GM12878 (cell line): ENCODE measurements at regions not wholly inside any gene's neighbourhood (a gene's known extent, or its start where the extent isn't known, plus 50 kb on each side); places are given as distances from the start of the nearest gene placed in this dataset.
A peak's percentile ranks its signal among the peaks of the same experiment; 100 is the strongest.

Experiments used
- ATF7 ChIP-seq: fragments of 450-650 bp; IDR thresholded peaks from 2 replicates; pipeline ENCODE4 v1.6.1; 2016; ENCODE audit warnings: low read depth, mild to moderate bottlenecking
- BCL3 ChIP-seq: IDR thresholded peaks from 2 replicates; pipeline ENCODE4 v1.6.1; 2011; ENCODE audit warnings: borderline replicate concordance, low read depth, mild to moderate bottlenecking, moderate library complexity, low read length; ENCODE audit not compliant: insufficient read depth, poor library complexity, severe bottlenecking
- CBFB ChIP-seq: IDR thresholded peaks from 2 replicates; pipeline ENCODE4 v1.6.1; 2016; ENCODE audit warnings: antibody characterized with exemption, low read depth
- CBX3 ChIP-seq: fragments of 200-600 bp; sonication (generic); IDR thresholded peaks from 2 replicates; pipeline ENCODE4 v1.6.1; 2016; ENCODE audit warnings: low read depth, borderline replicate concordance
- DPF2 ChIP-seq: fragments of 450-650 bp; IDR thresholded peaks from 2 replicates; pipeline ENCODE4 v1.6.1; 2017; ENCODE audit warnings: mild to moderate bottlenecking
- EED ChIP-seq: sonication (generic); IDR thresholded peaks from 2 replicates; pipeline ENCODE4 v1.6.1; 2016; ENCODE audit warnings: antibody characterized with exemption, low read depth
- EGR1 ChIP-seq, 2 experiments: IDR thresholded peaks; 1 replicate in 1 of 2; 2 replicates in 1 of 2; pipeline ENCODE4 v1.6.1; 2011 to 2012; ENCODE audit warnings: low read depth in 2 of 2, low read length in 2 of 2, borderline replicate concordance in 1 of 2, mild to moderate bottlenecking in 1 of 2, moderate library complexity in 1 of 2
- EZH2 ChIP-seq: IDR thresholded peaks from 2 replicates; pipeline ENCODE4 v1.6.1; 2012; ENCODE audit warnings: low read depth, mild to moderate bottlenecking, control low read depth, inconsistent platforms, low read length, borderline replicate concordance; ENCODE audit not compliant: control insufficient read depth
- IKZF1 ChIP-seq: fragments of 450-650 bp; conservative IDR thresholded peaks from 2 replicates; pipeline ENCODE4 v1.6.1; 2017; ENCODE audit warnings: antibody characterized with exemption, mild to moderate bottlenecking
- IRF3 ChIP-seq: fragments of 450-650 bp; IDR thresholded peaks from 2 replicates; pipeline ENCODE4 v1.6.1; 2014; ENCODE audit warnings: mild to moderate bottlenecking
- MAX ChIP-seq: IDR thresholded peaks from 2 replicates; pipeline ENCODE4 v1.6.1; 2012; ENCODE audit warnings: low read depth, low read length, improper control_type of control experiment
- MEF2A ChIP-seq: IDR thresholded peaks from 2 replicates; pipeline ENCODE4 v1.6.1; 2011; ENCODE audit warnings: low read depth, mild to moderate bottlenecking, low read length, moderate library complexity; ENCODE audit not compliant: insufficient read depth
- MEF2B ChIP-seq: fragments of 450-650 bp; IDR thresholded peaks from 2 replicates; pipeline ENCODE4 v1.6.1; 2018; ENCODE audit warnings: mild to moderate bottlenecking, moderate library complexity; ENCODE audit not compliant: partially characterized antibody, poor library complexity, severe bottlenecking
- MTA3 ChIP-seq: IDR thresholded peaks from 2 replicates; pipeline ENCODE4 v1.6.1; 2012; ENCODE audit warnings: low read length, inconsistent platforms, borderline replicate concordance
- MYB ChIP-seq: fragments of 150-350 bp; IDR thresholded peaks from 2 replicates; pipeline ENCODE4 v1.6.1; 2014; ENCODE audit warnings: mild to moderate bottlenecking, low read depth, low read length, borderline replicate concordance
- NBN ChIP-seq: fragments of 450-650 bp; IDR thresholded peaks from 2 replicates; pipeline ENCODE4 v1.6.1; 2016
- NFYA ChIP-seq: IDR thresholded peaks from 2 replicates; pipeline ENCODE4 v1.6.1; 2011; ENCODE audit warnings: low read depth, mild to moderate bottlenecking, low read length, improper control_type of control experiment, borderline replicate concordance
- NR2C2 ChIP-seq: IDR thresholded peaks from 2 replicates; pipeline ENCODE4 v1.6.1; 2011; ENCODE audit warnings: borderline replicate concordance, low read depth; ENCODE audit not compliant: control insufficient read depth, insufficient read length
- NR2F1 ChIP-seq: fragments of 450-650 bp; conservative IDR thresholded peaks from 2 replicates; pipeline ENCODE4 v1.6.1; 2017; ENCODE audit warnings: mild to moderate bottlenecking
- RUNX3 ChIP-seq: IDR thresholded peaks from 2 replicates; pipeline ENCODE4 v1.6.1; 2012; ENCODE audit warnings: low read length, inconsistent platforms
- SMARCA5 ChIP-seq: fragments of 450-650 bp; IDR thresholded peaks from 2 replicates; pipeline ENCODE4 v1.6.1; 2017; ENCODE audit warnings: mild to moderate bottlenecking
- SPI1 ChIP-seq: IDR thresholded peaks from 2 replicates; pipeline ENCODE4 v1.6.1; 2011; ENCODE audit warnings: low read depth, mild to moderate bottlenecking, low read length, moderate library complexity, borderline replicate concordance; ENCODE audit not compliant: insufficient read depth
- TCF7 ChIP-seq: IDR thresholded peaks from 2 replicates; pipeline ENCODE4 v1.6.1; 2014; ENCODE audit warnings: antibody characterized with exemption, borderline replicate concordance
- YBX1 ChIP-seq: fragments of 450-650 bp; IDR thresholded peaks from 2 replicates; pipeline ENCODE4 v1.6.1; 2016; ENCODE audit warnings: antibody characterized with exemption
- ZBTB4 ChIP-seq: fragments of 450-650 bp; formaldehyde crosslinking; IDR thresholded peaks from 2 replicates; pipeline ENCODE4 v1.4.0; 2022; ENCODE audit warnings: mild to moderate bottlenecking, moderate library complexity

- TF ChIP-seq ZBTB4 (CRISPR knock-in tag) = no peak
- TF ChIP-seq NR2C2 = no peak
- TF ChIP-seq SMARCA5 = no peak
- no peak for TF ChIP-seq MYB
- TF ChIP-seq NBN = no peak
- no peak for TF ChIP-seq MAX
- TF ChIP-seq MTA3 = no peak
- TF ChIP-seq NR2F1 = 0 out of 2 replicates have a peak, but pooled peaks have one; percentile 30
- TF ChIP-seq BCL3 = no peak
- TF ChIP-seq EZH2 = no peak
- peak; percentile 80 for TF ChIP-seq RUNX3
- TF ChIP-seq DPF2 = peak; percentile 92
- no peak for TF ChIP-seq MEF2A
- no peak for TF ChIP-seq NFYA
- TF ChIP-seq CBX3 = no peak
- no peak for TF ChIP-seq CBFB
- TF ChIP-seq YBX1 = no peak
- peak; percentile 79 for TF ChIP-seq EED
- TF ChIP-seq IRF3 = no peak
- TF ChIP-seq EGR1 (IDR thresholded peaks at IDR 0.05; ENCODE audit: borderline replicate concordance in 1 of 2, low read depth in 2 of 2, low read length in 2 of 2) = 0 out of 3 replicates have a peak, but pooled peaks of 1 of the 2 experiments have one; percentile 17
- TF ChIP-seq MEF2B = no peak
- TF ChIP-seq TCF7 = no peak
- peak; percentile 96 for TF ChIP-seq IKZF1
- 0 out of 2 replicates have a peak, but pooled peaks have one; percentile 23 for TF ChIP-seq SPI1
- TF ChIP-seq ATF7 = 0 out of 2 replicates have a peak, but pooled peaks have one; percentile 33
These were observed 89.3 kb downstream of the DDIT4L start (continued) for GRCh38 chr4:100100985-100101384.
